Tibial nerve (tissue), 4 donors: ENCODE measurements at regions not wholly inside any gene's neighbourhood (a gene's known extent, or its start where the extent isn't known, plus 50 kb on each side); places are given as distances from the start of the nearest gene placed in this dataset.

ENCODE experiments used
- EP300 ChIP-seq, 2 donors: sonication (generic); formaldehyde crosslinking; IDR thresholded peaks; one replicate each; pipeline ENCODE4 v1.6.1; 2017; ENCODE audit warnings: antibody characterized with exemption in 2 of 2, mild to moderate bottlenecking in 1 of 2
- POLR2A ChIP-seq, 2 donors: fragments of 450-650 bp; IDR thresholded peaks; one replicate each; pipeline ENCODE4 v1.6.1; 2017; ENCODE audit warnings: antibody characterized with exemption in 2 of 2, mild to moderate bottlenecking in 2 of 2, moderate library complexity in 2 of 2
- TF ChIP-seq, protein P1 (sequence below), 5 experiments: fragments of 200-600 bp in 3 of 5; fragments of 450-650 bp in 2 of 5; sonication (generic) in 3 of 5; IDR thresholded peaks; one replicate each; pipeline ENCODE4 v1.5.1; 2016 to 2019; ENCODE audit warnings: antibody characterized with exemption in 5 of 5, mild to moderate bottlenecking in 3 of 5, moderate library complexity in 2 of 5

DNA sequence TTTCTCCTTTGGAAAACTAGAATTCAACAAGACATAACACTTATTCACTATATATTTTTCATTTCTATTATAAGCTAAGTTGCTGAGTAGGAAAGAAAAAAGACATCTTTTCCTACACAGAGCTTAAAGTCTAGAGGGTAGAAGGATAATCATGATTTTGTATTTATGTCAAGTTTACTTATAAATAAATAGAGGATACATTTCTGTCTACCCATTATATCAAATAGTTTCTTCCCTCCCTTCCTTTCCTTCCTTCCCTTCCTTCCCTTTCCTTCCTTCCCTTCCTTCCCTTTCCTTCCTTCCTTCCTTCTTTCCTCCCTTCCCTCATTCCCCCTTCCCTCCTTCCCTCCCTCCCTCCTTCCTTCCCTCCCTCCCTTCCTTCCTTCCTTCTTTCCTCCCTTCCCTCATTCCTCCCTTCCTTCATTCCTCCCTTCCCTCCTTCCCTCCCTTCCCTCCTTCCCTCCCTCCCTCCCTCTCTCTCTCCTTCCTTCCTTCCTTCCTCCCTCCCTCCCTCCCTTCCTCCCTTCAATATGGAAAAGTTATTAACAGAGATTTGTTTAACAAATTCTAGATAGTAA is 308.4 kb upstream of the COL3A1 start:
- TF ChIP-seq, protein P1, sequence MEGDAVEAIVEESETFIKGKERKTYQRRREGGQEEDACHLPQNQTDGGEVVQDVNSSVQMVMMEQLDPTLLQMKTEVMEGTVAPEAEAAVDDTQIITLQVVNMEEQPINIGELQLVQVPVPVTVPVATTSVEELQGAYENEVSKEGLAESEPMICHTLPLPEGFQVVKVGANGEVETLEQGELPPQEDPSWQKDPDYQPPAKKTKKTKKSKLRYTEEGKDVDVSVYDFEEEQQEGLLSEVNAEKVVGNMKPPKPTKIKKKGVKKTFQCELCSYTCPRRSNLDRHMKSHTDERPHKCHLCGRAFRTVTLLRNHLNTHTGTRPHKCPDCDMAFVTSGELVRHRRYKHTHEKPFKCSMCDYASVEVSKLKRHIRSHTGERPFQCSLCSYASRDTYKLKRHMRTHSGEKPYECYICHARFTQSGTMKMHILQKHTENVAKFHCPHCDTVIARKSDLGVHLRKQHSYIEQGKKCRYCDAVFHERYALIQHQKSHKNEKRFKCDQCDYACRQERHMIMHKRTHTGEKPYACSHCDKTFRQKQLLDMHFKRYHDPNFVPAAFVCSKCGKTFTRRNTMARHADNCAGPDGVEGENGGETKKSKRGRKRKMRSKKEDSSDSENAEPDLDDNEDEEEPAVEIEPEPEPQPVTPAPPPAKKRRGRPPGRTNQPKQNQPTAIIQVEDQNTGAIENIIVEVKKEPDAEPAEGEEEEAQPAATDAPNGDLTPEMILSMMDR (IDR thresholded peaks at IDR 0.05), result no peak
- no peak for TF ChIP-seq POLR2A (IDR thresholded peaks at IDR 0.05)
- TF ChIP-seq EP300 (IDR thresholded peaks at IDR 0.05), result no peak
